Uterus (tissue), 3 donors: ENCODE measurements at regions not wholly inside any gene's neighbourhood (a gene's known extent, or its start where the extent isn't known, plus 50 kb on each side); places are given as distances from the start of the nearest gene placed in this dataset.

Source experiments
- DNase-seq, 2 donors: peaks; one replicate each; pipeline ENCODE4 v3.0.0-alpha.2; 2019 to 2020
- H3K27ac ChIP-seq, 2 donors: fragments of 200-600 bp; sonication (generic); 1 replicate in 1 of 2; 2 replicates in 1 of 2; pipeline ENCODE4 v1.5.1; 2016 to 2018
- H3K27me3 ChIP-seq, 2 donors: fragments of 200-600 bp; sonication (generic); one replicate each; pipeline ENCODE4 v1.5.1; 2018 to 2019; ENCODE audit warnings: control low read depth in 1 of 2
- H3K36me3 ChIP-seq, 2 donors: fragments of 200-600 bp; sonication (generic); one replicate each; pipeline ENCODE4 v1.5.1; 2019; ENCODE audit warnings: control low read depth in 1 of 2
- H3K4me1 ChIP-seq, 2 donors: fragments of 200-600 bp; sonication (generic); one replicate each; pipeline ENCODE4 v1.5.1; 2018 to 2019; ENCODE audit warnings: control low read depth in 1 of 2
- H3K4me3 ChIP-seq, 2 donors: fragments of 200-600 bp; sonication (generic); 1 replicate in 1 of 2; 2 replicates in 1 of 2; pipeline ENCODE4 v1.5.1; 2018 to 2019; ENCODE audit warnings: mild to moderate bottlenecking in 1 of 2
- H3K9me3 ChIP-seq, 2 donors: fragments of 200-600 bp; sonication (generic); one replicate each; pipeline ENCODE4 v1.5.1; 2019; ENCODE audit warnings: control low read depth in 1 of 2
- POLR2A ChIP-seq, 2 donors: fragments of 450-650 bp; IDR thresholded peaks; one replicate each; pipeline ENCODE4 v1.6.1; 2016; ENCODE audit warnings: antibody characterized with exemption in 2 of 2, mild to moderate bottlenecking in 1 of 2, moderate library complexity in 1 of 2
- intact Hi-C: fragments of 100-400 bp; cut with DNase I; formaldehyde crosslinking; loops from one replicate; pipeline ENCODE4 v1.15.1; 2023; ENCODE audit warnings: low total_unique reads
- TF ChIP-seq, protein P1 (sequence below), 4 experiments: fragments of 200-600 bp in 2 of 4; fragments of 450-650 bp in 2 of 4; sonication (generic) in 2 of 4; IDR thresholded peaks; one replicate each; pipeline ENCODE4 v1.5.1; 2016 to 2019; ENCODE audit warnings: antibody characterized with exemption in 4 of 4, mild to moderate bottlenecking in 2 of 4, moderate library complexity in 1 of 4
- donor health status: DM: yes; HTN: yes; CAD: no.

GRCh38 chr18:10060841-10061240, 147.0 kb downstream of the VAPA start:
- TF ChIP-seq, protein P1, sequence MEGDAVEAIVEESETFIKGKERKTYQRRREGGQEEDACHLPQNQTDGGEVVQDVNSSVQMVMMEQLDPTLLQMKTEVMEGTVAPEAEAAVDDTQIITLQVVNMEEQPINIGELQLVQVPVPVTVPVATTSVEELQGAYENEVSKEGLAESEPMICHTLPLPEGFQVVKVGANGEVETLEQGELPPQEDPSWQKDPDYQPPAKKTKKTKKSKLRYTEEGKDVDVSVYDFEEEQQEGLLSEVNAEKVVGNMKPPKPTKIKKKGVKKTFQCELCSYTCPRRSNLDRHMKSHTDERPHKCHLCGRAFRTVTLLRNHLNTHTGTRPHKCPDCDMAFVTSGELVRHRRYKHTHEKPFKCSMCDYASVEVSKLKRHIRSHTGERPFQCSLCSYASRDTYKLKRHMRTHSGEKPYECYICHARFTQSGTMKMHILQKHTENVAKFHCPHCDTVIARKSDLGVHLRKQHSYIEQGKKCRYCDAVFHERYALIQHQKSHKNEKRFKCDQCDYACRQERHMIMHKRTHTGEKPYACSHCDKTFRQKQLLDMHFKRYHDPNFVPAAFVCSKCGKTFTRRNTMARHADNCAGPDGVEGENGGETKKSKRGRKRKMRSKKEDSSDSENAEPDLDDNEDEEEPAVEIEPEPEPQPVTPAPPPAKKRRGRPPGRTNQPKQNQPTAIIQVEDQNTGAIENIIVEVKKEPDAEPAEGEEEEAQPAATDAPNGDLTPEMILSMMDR (IDR thresholded peaks at IDR 0.05): no peak
- no peak for TF ChIP-seq POLR2A (IDR thresholded peaks at IDR 0.05)
- Histone ChIP-seq H3K36me3 (no peaks in the 10 kb centered on the region), H3K27me3 (no peaks in the 10 kb centered on the region), H3K4me1 (peaks cover 8% of the 10 kb centered on the region in 2 donors), H3K9me3 (no peaks in the 10 kb centered on the region), H3K4me3 (no peak overlapping the region), H3K27ac (peak overlapping the region; percentile 47 to 55)
- intact Hi-C loops: no loop called here
- no peak for DNase-seq

DNA sequence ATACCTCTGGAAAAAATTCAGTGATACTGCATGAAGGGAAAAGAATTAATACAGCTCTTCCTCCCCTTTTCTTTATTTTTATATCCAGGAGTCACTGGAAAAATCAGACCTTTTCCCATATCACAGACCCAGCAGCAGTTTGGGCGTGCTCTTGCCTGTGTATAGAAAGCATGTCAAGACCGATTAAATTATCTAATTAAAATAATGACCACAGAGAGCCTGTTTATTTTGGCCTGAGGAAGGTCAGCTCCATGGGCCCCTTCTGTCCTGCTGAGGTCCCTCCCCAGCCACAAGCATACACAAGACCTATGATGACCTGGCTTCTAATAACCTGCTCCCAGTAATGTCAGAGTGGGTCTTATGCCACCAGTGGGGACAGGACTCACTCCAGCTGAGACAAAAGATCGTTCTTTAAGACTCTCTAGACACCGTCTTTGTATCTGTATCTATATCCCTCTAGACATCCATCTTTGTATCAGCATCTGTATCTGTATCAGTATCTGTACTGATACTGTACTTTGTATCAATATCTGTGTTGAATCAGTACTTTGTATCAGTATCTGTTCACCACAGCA, 147.8 kb downstream of the VAPA start:
- peak overlapping the region in 1 of 2 donors; percentile 55 for H3K27ac ChIP-seq
- H3K4me3 ChIP-seq: no peak overlapping the region
- H3K9me3 ChIP-seq: no peaks in the 10 kb centered on the region
- no peaks in the 10 kb centered on the region for H3K36me3 ChIP-seq
- H3K27me3 ChIP-seq: no peaks in the 10 kb centered on the region
- peaks cover 8% of the 10 kb centered on the region in 2 donors for H3K4me1 ChIP-seq
- no peak for TF ChIP-seq POLR2A (IDR thresholded peaks at IDR 0.05)
- TF ChIP-seq, protein P1 (IDR thresholded peaks at IDR 0.05): no peak
- intact Hi-C loops: no loop called here
- DNase-seq: no peak

DNA sequence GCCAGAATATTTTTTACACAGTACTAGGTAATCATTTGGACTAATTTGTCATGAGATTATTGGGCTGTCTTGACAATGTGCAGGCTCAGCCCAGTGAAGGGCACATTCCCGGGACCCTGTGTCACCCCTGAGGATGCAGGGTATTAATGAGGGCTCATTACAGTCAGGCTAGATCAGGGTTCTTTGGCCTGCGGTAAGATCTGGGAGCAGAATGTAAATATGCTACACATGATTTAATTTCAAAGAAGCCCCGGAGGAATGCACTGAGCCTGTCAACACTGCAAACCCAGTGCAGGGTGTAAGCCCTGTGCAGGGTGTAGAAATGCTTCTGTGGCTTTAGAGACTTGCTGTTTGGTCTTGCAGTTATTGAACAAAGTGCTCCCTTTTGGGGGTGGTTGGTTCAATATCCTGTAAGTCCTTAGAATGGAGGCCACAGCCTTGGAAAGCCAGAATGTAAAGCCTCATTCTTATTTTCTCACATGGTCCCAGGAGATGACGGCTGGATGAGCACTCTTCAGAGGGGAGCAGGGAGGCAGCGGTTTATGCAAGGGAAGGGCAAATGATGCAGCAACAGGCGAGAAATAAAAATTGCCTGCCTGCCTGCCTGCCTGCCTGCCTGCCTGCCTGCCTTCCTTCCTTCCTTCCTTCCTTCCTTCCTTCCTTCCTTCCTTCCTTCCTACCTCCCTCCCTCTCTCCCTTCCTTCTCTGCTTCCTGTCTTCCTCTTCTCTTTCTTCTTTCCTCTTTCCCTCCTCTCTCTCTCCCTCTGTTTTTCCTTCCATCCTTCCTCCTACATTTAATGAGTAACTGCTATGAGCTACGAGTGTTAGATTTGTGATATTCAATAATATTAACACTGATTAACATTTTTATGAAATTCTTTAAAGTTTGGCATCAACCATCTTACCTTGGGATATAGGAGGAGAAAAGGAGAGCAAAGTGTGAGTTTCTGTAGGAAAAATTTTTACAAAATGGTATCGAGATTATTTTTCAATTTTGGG, 148.8 kb downstream of the VAPA start:
- Histone ChIP-seq H3K27ac (peak overlapping the region in 1 of 2 donors; percentile 55), H3K36me3 (no peaks in the 10 kb centered on the region), H3K27me3 (no peaks in the 10 kb centered on the region), H3K4me3 (no peak overlapping the region), H3K4me1 (peaks cover 8% of the 10 kb centered on the region in 2 donors), H3K9me3 (no peaks in the 10 kb centered on the region)
- DNase-seq: no peak
- TF ChIP-seq, protein P1 (IDR thresholded peaks at IDR 0.05): no peak
- no peak for TF ChIP-seq POLR2A (IDR thresholded peaks at IDR 0.05)
- intact Hi-C loops: no loop called here

DNA sequence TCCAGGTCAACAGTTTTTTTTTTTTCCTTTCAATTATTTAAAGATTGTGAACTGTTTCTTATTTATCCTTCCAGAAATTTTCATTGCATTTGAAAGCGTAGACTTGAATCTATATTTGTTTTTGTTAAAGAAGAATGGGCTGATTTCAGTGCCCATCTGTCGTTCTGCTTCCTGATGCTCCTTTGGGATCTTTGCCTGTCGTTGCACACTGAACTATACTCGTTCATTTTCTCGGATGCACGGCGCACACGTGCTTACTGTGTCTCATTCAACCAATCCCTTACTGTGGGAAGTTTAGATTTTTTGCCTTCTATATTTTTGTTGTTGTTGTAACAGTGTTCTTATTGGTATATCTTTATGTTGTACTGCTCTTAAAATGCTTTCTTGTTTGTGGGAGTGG, 149.7 kb downstream of the VAPA start:
- no peaks in the 10 kb centered on the region for H3K36me3 ChIP-seq
- no peak for TF ChIP-seq POLR2A (IDR thresholded peaks at IDR 0.05)
- TF ChIP-seq, protein P1 (IDR thresholded peaks at IDR 0.05): no peak
- no peak overlapping the region for H3K27ac ChIP-seq
- intact Hi-C loops: no loop called here
- H3K27me3 ChIP-seq: no peaks in the 10 kb centered on the region
- no peaks in the 10 kb centered on the region for H3K9me3 ChIP-seq
- H3K4me3 ChIP-seq: no peak overlapping the region
- peaks cover 3 to 5% of the 10 kb centered on the region in 2 donors for H3K4me1 ChIP-seq
- no peak for DNase-seq

DNA sequence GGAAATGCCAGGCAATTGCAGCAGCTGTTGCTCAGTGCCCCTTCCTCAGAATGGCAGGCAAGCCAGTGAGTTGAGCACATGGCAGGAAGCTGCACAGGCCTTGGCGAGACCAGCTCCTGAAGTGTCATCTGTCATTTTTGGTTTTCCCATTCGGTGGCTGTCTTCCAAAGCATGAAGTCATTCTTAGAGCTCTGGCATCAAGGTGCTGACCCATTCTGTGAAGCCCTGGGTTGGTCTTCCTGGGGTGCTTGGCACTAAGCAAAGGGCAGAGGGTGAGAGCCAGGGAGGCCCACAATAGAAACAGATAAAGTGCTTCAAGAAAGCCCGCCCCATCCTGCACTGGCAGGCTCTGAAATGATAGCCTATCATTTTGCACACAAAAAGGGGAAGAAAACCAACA, 150.5 kb downstream of the VAPA start:
- intact Hi-C loops: no loop called here
- TF ChIP-seq, protein P1 (IDR thresholded peaks at IDR 0.05): no peak
- no peaks in the 10 kb centered on the region for H3K4me1 ChIP-seq

More for the DNA sequence above, 150.5 kb downstream of the VAPA start:
- H3K27ac ChIP-seq: no peak overlapping the region
- no peaks in the 10 kb centered on the region for H3K36me3 ChIP-seq
- no peaks in the 10 kb centered on the region for H3K9me3 ChIP-seq
- H3K4me3 ChIP-seq: no peak overlapping the region
- H3K27me3 ChIP-seq: no peaks in the 10 kb centered on the region
- DNase-seq: no peak
